ENCODE measurements at regions not wholly inside any gene's neighbourhood (a gene's known extent, or its start where the extent isn't known, plus 50 kb on each side); places are given as distances from the start of the nearest gene placed in this dataset.

DNA sequence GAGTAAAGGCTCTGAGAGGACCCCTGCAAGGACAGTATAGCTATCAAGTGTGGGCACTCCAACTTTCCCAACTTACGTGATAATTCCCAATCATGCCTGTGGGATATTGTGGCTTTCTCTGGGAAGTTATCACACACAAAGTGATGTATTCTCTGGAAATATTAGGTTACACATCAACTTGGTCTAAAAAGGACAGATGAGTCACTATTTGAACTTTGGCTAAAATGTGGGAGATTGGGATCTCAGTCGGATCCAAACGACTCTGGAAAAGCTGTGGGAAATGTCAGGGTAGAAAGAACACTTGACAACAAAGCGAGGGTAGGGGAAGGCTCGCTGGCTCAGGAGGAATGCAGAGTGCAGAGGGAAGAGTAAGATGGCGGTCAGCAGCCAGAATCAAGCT lies 1048.9 kb downstream of the BCL11B start:
- TF ChIP-seq, protein P1, sequence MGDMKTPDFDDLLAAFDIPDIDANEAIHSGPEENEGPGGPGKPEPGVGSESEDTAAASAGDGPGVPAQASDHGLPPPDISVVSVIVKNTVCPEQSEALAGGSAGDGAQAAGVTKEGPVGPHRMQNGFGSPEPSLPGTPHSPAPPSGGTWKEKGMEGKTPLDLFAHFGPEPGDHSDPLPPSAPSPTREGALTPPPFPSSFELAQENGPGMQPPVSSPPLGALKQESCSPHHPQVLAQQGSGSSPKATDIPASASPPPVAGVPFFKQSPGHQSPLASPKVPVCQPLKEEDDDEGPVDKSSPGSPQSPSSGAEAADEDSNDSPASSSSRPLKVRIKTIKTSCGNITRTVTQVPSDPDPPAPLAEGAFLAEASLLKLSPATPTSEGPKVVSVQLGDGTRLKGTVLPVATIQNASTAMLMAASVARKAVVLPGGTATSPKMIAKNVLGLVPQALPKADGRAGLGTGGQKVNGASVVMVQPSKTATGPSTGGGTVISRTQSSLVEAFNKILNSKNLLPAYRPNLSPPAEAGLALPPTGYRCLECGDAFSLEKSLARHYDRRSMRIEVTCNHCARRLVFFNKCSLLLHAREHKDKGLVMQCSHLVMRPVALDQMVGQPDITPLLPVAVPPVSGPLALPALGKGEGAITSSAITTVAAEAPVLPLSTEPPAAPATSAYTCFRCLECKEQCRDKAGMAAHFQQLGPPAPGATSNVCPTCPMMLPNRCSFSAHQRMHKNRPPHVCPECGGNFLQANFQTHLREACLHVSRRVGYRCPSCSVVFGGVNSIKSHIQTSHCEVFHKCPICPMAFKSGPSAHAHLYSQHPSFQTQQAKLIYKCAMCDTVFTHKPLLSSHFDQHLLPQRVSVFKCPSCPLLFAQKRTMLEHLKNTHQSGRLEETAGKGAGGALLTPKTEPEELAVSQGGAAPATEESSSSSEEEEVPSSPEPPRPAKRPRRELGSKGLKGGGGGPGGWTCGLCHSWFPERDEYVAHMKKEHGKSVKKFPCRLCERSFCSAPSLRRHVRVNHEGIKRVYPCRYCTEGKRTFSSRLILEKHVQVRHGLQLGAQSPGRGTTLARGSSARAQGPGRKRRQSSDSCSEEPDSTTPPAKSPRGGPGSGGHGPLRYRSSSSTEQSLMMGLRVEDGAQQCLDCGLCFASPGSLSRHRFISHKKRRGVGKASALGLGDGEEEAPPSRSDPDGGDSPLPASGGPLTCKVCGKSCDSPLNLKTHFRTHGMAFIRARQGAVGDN (CRISPR knock-in tag; IDR thresholded peaks at IDR 0.05), result no peak
- TF ChIP-seq ZNF678 (CRISPR knock-in tag; IDR thresholded peaks at IDR 0.05) (no peak), ZNF20 (CRISPR knock-in tag; IDR thresholded peaks at IDR 0.05) (no peak), KAT8 (CRISPR knock-in tag; IDR thresholded peaks at IDR 0.05) (no peak), ZNF331 (CRISPR knock-in tag; IDR thresholded peaks at IDR 0.05) (no peak)
- TF ChIP-seq, protein P2, sequence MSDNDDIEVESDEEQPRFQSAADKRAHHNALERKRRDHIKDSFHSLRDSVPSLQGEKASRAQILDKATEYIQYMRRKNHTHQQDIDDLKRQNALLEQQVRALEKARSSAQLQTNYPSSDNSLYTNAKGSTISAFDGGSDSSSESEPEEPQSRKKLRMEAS (IDR thresholded peaks at IDR 0.05), result no peak
- TF ChIP-seq, protein P3, sequence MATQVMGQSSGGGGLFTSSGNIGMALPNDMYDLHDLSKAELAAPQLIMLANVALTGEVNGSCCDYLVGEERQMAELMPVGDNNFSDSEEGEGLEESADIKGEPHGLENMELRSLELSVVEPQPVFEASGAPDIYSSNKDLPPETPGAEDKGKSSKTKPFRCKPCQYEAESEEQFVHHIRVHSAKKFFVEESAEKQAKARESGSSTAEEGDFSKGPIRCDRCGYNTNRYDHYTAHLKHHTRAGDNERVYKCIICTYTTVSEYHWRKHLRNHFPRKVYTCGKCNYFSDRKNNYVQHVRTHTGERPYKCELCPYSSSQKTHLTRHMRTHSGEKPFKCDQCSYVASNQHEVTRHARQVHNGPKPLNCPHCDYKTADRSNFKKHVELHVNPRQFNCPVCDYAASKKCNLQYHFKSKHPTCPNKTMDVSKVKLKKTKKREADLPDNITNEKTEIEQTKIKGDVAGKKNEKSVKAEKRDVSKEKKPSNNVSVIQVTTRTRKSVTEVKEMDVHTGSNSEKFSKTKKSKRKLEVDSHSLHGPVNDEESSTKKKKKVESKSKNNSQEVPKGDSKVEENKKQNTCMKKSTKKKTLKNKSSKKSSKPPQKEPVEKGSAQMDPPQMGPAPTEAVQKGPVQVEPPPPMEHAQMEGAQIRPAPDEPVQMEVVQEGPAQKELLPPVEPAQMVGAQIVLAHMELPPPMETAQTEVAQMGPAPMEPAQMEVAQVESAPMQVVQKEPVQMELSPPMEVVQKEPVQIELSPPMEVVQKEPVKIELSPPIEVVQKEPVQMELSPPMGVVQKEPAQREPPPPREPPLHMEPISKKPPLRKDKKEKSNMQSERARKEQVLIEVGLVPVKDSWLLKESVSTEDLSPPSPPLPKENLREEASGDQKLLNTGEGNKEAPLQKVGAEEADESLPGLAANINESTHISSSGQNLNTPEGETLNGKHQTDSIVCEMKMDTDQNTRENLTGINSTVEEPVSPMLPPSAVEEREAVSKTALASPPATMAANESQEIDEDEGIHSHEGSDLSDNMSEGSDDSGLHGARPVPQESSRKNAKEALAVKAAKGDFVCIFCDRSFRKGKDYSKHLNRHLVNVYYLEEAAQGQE (IDR thresholded peaks at IDR 0.05; ENCODE audit: borderline replicate concordance in 1 of 2, low read depth in 1 of 2, low read length in 2 of 2), result no peak
- TF ChIP-seq, protein P4, sequence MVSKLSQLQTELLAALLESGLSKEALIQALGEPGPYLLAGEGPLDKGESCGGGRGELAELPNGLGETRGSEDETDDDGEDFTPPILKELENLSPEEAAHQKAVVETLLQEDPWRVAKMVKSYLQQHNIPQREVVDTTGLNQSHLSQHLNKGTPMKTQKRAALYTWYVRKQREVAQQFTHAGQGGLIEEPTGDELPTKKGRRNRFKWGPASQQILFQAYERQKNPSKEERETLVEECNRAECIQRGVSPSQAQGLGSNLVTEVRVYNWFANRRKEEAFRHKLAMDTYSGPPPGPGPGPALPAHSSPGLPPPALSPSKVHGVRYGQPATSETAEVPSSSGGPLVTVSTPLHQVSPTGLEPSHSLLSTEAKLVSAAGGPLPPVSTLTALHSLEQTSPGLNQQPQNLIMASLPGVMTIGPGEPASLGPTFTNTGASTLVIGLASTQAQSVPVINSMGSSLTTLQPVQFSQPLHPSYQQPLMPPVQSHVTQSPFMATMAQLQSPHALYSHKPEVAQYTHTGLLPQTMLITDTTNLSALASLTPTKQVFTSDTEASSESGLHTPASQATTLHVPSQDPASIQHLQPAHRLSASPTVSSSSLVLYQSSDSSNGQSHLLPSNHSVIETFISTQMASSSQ (IDR thresholded peaks at IDR 0.05; ENCODE audit: low read depth), result no peak
- TF ChIP-seq, protein P4 (CRISPR knock-in tag; IDR thresholded peaks at IDR 0.05; ENCODE audit: borderline replicate concordance), result no peak
- TF ChIP-seq, protein P5, sequence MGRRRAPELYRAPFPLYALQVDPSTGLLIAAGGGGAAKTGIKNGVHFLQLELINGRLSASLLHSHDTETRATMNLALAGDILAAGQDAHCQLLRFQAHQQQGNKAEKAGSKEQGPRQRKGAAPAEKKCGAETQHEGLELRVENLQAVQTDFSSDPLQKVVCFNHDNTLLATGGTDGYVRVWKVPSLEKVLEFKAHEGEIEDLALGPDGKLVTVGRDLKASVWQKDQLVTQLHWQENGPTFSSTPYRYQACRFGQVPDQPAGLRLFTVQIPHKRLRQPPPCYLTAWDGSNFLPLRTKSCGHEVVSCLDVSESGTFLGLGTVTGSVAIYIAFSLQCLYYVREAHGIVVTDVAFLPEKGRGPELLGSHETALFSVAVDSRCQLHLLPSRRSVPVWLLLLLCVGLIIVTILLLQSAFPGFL (CRISPR knock-in tag; IDR thresholded peaks at IDR 0.05), result no peak

Measured in HepG2 (cell line).